GM19328 (cell line): ENCODE measurements at regions not wholly inside any gene's neighbourhood (a gene's known extent, or its start where the extent isn't known, plus 50 kb on each side); places are given as distances from the start of the nearest gene placed in this dataset.

Experiments used
- ATAC-seq: cut with Tn5 transposase; IDR thresholded peaks from one replicate; pipeline ENCODE4 v1.9.1; 2021; ENCODE audit warnings: mild to moderate bottlenecking, moderate library complexity; ENCODE audit not compliant: unreplicated experiment

DNA sequence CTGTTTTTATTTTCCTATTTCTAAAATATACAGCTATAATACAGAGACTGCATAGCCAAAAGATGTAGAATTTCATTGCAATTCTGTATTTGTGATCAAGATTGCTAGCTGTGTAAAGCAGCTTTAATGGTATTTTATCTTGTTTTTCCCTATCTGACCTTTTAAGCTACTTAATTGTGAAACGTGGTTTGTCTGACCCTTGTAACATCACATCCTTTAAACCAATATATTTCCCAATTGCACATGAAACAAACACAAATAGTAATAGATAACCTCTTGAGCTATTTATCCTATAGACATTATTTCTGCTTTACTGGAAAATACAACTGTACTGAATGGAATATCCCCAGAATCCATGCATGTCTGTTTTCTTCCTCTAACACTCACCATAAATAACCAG is 112.2 kb upstream of the PLPPR4 start:
- no peak for ATAC-seq

DNA sequence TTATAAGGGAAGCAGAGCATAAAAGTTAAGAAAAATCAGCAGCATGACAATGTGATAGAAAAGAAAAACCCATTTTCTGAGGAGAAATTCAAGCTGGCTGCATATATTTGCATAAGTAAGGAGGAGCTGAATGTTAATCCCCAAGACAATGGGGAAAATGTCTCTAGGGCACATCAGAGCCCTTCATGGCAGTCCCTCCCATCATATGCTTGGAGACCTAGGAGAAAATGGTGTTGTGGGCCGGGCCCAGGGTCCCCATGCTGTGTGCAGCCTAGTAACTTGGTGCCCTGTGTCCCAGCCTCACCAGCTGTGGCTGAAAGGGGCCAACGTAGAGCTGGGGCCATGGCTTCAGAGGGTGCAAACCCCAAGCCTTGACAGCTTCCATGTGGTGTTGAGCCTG is 100.6 kb upstream of the PLPPR4 start:
- no peak for ATAC-seq

DNA sequence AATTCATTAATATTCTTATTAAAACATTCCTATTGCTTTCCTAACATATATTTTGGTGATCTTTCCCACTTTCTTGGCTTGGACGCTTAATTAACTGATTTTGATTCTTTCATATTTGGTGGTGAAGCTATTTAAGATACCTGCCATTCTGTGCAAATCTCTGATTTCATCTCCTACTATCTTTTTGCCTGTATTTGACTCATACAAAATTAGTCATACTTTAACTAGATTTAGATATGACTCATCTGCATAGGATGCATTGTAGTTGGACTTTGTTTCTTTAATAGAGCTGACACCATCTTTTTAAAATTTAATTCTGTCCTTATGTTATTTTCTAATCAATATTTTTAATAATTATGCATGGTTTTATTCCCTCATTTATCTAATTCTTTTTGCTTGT is 93.8 kb upstream of the PLPPR4 start:
- no peak for ATAC-seq

DNA sequence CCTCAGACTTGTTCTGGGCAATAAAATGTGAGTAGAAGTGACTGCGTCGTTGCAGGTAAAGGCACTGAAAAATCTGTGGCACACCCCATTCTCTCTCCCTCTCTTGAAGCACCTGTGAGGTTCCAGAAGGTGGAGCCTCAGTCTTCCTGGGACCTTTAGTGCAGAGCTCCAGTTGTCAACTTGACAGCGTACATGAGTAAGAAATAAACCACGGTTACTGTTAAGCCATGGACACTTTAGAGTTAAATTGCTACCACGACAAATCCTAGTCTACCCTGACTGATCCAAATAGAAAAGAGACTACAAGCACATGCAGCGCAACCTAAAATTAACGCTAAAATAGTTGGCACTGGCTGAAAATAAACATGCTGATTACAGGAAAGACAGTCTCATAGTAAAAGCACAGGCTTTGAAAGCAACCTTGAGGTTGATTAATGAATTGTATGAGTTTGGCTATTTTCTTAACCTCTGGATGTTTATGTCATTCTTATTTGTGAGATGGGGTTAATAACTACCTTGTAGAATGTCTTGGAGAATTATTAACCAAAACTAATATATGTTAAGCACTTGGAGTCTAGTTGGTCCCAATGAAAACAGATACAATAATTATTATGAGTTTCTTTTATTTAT is 93.0 kb upstream of the PLPPR4 start:
- no peak for ATAC-seq

DNA sequence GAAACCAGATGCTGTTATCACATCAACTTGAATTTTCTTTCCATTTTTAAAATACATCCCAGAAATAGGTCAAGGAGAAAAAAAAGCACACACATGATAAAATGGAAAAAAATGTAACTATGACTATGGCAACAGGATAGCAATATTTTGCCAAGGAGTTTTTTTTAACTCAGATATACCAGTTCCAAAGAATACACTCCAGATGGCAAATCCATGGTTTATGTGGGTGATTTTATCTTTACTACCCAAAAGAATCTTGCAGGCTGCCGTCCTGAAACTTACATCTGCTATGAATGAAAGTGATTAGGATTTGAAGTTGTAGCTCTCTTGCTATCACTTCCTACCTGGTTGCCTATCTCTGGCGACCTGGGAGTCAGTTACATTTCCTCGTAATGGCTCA is 91.0 kb upstream of the PLPPR4 start:
- ATAC-seq, result no peak

DNA sequence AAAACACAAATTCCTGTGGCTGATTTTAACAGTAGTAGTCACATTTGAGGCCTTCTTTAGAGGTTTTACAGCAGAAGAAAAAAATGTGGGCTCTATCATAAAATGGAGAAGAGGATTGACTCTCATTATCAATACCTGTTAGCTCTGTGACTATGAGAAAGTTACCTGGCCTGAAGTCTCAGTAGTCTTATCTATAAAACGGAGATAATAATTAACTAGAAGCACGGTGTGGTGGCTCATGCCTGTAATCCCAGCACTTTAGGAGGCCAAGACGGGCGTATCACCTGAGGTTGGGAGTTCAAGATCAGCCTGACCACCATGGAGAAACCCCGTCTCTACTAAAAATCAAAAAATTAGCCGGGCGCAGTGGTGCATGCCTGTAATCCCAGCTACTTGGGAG is 90.4 kb upstream of the PLPPR4 start:
- no peak for ATAC-seq

DNA sequence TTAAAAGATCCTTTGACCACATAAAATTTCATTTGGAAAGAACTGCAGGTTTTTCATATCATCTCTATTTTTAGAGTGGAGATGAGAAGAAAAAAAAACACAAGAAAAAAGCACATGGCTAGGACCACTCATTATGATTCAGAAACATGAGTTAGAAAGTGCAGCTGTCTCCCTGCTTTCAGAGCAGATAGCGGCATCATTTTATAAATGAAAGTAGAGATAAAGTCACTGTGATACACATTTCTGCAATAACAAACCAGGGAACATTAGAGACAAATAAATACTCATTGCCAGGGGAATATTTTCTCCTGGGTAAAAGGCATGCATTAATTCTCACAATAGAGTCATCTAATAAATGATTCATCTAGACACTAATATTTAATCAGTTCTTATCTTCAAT is 87.5 kb upstream of the PLPPR4 start:
- no peak for ATAC-seq

DNA sequence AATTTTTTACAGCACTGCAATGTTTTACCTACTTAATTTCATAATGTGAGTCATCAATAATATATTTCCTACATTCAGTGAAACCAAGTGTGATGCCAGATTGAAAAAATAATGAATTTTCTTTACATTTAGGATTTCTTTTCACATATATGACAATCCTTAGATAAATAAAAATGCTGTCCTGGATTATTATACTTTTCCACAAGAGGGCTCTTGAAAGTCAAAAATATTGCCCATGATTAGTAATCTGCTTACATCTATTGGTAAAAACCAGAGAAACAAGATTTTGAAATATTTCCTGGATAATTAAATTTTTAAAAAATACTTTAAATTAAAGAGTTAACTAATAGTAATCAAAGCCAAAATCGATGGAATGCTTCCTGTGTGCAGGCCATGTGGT is 86.8 kb upstream of the PLPPR4 start:
- ATAC-seq, result no peak

DNA sequence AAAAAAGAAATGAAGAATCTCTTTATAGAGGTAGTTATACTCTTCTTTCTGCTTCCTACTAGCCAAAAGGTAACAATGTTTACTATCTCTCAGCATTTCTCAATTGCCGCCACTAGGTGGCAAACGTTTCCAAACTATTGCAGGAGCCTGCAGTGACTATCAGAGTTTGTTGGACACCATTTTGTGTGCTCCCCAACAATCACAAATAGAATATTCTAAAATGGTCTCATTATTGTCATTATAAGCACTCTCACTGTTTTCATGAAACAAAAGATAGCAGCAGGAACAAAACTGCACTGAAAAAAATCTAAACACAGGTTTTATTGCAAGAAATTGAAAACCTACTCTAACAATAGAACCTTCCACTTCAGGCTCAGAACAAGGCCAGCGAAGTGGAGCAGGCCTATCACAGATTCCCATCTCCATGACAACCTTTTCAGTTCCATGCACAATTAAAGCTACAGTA is 83.9 kb upstream of the PLPPR4 start:
- ATAC-seq, result peak; percentile 97

DNA sequence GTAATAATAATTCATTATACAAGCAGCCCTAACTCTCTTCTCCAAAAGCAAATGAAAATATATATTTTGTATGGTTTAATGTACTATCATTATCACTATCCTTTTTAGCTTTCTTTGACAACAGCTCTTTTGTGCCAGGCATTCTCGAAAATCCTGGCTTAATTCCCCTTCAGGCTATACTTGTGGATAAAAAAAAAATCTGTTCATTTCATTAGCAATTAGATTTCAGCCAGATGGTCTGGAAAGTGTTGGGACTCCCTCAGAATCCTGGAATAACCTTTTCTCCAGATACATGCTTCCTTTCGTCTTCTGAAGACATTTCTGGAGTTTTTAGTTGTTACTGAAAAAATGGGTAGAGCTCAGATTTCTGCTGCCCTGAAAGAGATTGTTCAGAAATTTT is 83.4 kb upstream of the PLPPR4 start:
- no peak for ATAC-seq

DNA sequence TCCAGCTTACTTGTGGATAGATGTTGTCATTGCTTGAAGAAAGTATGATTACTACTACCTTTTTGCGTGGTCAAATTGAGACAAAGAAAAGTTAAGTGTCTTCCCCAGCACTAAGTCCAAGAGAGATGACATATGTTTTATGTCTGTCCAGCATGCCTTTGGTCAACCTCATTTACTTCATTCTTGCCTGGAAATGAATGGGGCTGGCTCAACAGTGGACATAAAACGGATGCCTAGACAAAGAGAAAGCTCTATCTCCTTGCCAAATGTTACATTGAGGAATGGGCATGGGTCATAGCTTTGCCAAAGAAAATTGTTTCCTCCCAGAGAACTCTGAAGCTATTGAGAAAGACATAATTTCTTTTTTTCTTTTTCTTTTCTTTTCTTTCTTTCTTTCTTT is 82.4 kb upstream of the PLPPR4 start:
- ATAC-seq, result no peak

DNA sequence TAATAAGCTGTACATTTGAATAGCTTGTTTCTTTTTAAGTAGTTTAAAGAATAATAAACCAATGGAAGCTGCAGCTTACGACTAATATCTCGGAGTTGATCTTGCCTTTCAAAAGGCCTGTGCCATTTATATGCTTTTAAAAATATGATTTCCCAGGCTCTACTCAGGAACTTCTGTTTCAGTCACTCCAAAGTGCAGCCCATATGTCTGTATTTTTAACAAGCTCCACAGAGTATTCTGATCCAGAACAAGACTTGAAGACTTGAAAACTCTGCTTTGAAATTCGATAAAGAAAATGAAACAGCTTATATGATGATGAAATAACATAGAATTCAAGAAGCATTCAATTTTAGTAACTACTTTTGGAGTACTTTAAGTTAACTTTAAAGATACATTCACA is 79.1 kb upstream of the PLPPR4 start:
- no peak for ATAC-seq

DNA sequence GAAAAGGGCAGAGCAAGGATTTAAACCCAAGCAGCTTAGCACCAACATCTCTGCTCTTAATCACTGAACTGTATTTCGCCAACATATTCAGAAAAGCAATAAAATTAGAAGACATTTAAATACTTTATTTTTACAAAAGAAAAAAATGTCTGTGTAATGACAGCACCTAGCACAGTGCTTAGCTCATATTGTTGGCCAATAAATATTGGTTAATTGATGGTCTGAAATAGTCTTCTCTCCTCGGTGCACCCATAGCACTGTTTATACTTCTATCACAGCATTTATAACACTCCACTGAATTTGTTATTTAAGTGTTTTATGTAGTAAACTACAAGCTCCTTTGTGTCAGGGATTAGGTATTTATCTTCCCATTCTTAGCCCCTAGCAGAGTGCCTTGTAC is 70.9 kb upstream of the PLPPR4 start:
- ATAC-seq, result no peak

DNA sequence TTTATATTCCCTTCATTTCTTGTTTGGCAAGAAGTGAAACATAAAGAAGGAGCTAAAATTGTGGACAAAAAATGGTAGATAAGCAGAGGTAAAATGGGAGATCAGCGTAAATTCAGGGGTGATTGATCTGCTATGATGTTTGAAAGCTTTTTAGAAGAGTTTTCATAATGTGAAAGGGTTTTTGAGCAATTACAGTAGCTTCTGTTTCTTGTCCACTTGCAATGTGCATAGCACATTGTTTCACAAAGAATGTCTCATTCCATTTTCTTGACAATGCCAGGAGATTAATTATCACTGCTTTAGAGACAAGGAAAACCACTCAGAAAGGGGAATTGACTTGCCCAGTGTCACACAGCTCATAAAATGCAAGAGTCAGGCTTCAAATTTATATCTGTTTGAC is 65.9 kb upstream of the PLPPR4 start:
- ATAC-seq, result no peak

DNA sequence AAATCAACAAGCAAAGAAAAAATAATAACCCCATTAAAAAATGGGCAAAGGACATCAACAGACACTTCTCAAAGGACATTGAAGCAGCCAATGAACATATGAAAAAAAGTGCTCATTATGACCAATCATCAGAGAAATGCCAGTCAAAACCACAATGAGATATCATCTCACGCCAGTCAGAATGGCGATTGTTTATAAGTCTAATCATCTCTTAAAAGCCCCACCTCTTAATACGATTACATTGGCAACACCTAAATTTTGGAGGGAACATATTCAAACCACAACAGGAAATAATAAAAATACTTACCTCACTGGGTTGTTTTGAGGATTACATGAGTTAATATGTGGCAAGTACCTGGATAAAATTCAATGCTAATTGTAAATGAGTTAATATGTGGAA is 57.1 kb upstream of the PLPPR4 start:
- no peak for ATAC-seq
